K562 (cell line): ENCODE measurements at regions not wholly inside any gene's neighbourhood (a gene's known extent, or its start where the extent isn't known, plus 50 kb on each side); places are given as distances from the start of the nearest gene placed in this dataset.

Source experiments
- ATF7 ChIP-seq: fragments of 450-650 bp; IDR thresholded peaks from 2 replicates; pipeline ENCODE4 v1.7.1; 2014; ENCODE audit warnings: mild to moderate bottlenecking, moderate library complexity
- BMI1 ChIP-seq: fragments of 150-350 bp; IDR thresholded peaks from 2 replicates; pipeline ENCODE4 v1.6.1; 2014; ENCODE audit warnings: low read length
- BRCA1 ChIP-seq, 2 experiments: fragments of 450-650 bp in 1 of 2; sonication (generic) in 1 of 2; formaldehyde crosslinking in 1 of 2; IDR thresholded peaks; 2 replicates each; pipeline versions ENCODE4 v1.5.0 to v1.6.1; 2017 to 2020; ENCODE audit warnings: mild to moderate bottlenecking in 1 of 2, missing genetic modification reagents in 1 of 2
- CHD4 ChIP-seq: fragments of 200-600 bp; sonication (generic); IDR thresholded peaks from 3 replicates; pipeline ENCODE4 v1.6.1; 2012; ENCODE audit warnings: low read depth, mild to moderate bottlenecking, mixed read lengths, low read length, inconsistent platforms; ENCODE audit not compliant: insufficient read depth, insufficient replicate concordance, poor library complexity, severe bottlenecking
- ILF3 ChIP-seq: fragments of 450-650 bp; IDR thresholded peaks from 2 replicates; pipeline ENCODE4 v1.6.1; 2018; ENCODE audit warnings: antibody characterized with exemption, mild to moderate bottlenecking, moderate library complexity, borderline replicate concordance
- POLR2H ChIP-seq: IDR thresholded peaks from 2 replicates; pipeline ENCODE4 v1.6.1; 2016; ENCODE audit warnings: missing genetic modification characterization, low read depth, mild to moderate bottlenecking, control low read depth, missing compliant biosample characterization, moderate library complexity
- RFX7 ChIP-seq: fragments of 250-450 bp; sonication (Bioruptor Pico); IDR thresholded peaks from 2 replicates; pipeline ENCODE4 v1.5.1; 2021; ENCODE audit warnings: mild to moderate bottlenecking
- SIRT6 ChIP-seq: IDR thresholded peaks from one replicate; pipeline ENCODE4 v1.6.1; 2012; ENCODE audit warnings: low read depth, mild to moderate bottlenecking, control low read depth, inconsistent platforms, low read length, moderate library complexity
- SREBF2 ChIP-seq: sonication (generic); formaldehyde crosslinking; IDR thresholded peaks from 2 replicates; pipeline ENCODE4 v1.4.0; 2020; ENCODE audit warnings: mild to moderate bottlenecking, missing genetic modification reagents
- TCFL5 ChIP-seq: fragments of 250-450 bp; sonication (Bioruptor Pico); conservative IDR thresholded peaks from 2 replicates; pipeline ENCODE4 v1.6.1; 2021; ENCODE audit warnings: mild to moderate bottlenecking, moderate library complexity, matching md5 sums
- TF ChIP-seq, protein P1 (sequence below): fragments of 250-450 bp; sonication (Bioruptor Pico); IDR thresholded peaks from 2 replicates; pipeline ENCODE4 v1.5.0; 2021; ENCODE audit warnings: mild to moderate bottlenecking, borderline replicate concordance
- TF ChIP-seq, protein P2 (sequence below): sonication (generic); formaldehyde crosslinking; IDR thresholded peaks from 2 replicates; pipeline ENCODE4 v1.9.0; 2022; ENCODE audit warnings: mild to moderate bottlenecking, missing genetic modification reagents
- TF ChIP-seq, protein P3 (sequence below): IDR thresholded peaks from 2 replicates; pipeline ENCODE4 v1.6.1; 2016; ENCODE audit warnings: missing genetic modification characterization, missing compliant biosample characterization
- TF ChIP-seq, protein P4 (sequence below): sonication (generic); formaldehyde crosslinking; IDR thresholded peaks from 2 replicates; pipeline ENCODE4 v1.9.0; 2022; ENCODE audit warnings: mild to moderate bottlenecking, missing genetic modification reagents
- TF ChIP-seq, protein P5 (sequence below), 2 experiments: fragments of 450-650 bp; IDR thresholded peaks; 2 replicates each; pipeline ENCODE4 v1.6.1; 2016; ENCODE audit warnings: mild to moderate bottlenecking in 2 of 2, borderline replicate concordance in 1 of 2, low read depth in 1 of 2, moderate library complexity in 1 of 2

DNA sequence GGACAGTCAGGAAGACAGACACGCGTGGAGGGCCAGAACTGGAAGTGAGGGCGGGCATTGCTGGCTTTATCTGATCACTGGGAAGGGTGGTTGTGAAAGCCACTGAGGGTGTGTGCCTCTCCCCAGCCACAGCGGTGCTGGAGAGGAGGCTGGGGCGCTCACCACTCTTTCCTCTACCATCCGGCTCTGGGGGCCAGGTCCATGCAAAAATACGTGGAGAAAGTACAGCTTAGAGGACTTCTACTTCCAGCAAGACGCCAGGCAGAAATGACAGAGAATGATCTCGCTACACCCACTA, 148.8 kb upstream of the RPS6KA2 start (continued):
- TF ChIP-seq, protein P1, sequence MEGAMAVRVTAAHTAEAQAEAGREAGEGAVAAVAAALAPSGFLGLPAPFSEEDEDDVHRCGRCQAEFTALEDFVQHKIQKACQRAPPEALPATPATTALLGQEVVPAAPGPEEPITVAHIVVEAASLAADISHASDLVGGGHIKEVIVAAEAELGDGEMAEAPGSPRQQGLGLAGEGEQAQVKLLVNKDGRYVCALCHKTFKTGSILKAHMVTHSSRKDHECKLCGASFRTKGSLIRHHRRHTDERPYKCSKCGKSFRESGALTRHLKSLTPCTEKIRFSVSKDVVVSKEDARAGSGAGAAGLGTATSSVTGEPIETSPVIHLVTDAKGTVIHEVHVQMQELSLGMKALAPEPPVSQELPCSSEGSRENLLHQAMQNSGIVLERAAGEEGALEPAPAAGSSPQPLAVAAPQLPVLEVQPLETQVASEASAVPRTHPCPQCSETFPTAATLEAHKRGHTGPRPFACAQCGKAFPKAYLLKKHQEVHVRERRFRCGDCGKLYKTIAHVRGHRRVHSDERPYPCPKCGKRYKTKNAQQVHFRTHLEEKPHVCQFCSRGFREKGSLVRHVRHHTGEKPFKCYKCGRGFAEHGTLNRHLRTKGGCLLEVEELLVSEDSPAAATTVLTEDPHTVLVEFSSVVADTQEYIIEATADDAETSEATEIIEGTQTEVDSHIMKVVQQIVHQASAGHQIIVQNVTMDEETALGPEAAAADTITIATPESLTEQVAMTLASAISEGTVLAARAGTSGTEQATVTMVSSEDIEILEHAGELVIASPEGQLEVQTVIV: no peak
- TF ChIP-seq SIRT6 (no peak), POLR2H (no peak), CHD4 (no peak), BMI1 (no peak), TCFL5 (no peak), ILF3 (no peak), BRCA1 (IDR thresholded peaks at IDR 0.05) (no peak), BRCA1 (CRISPR knock-in tag; IDR thresholded peaks at IDR 0.05) (no peak), RFX7 (CRISPR knock-in tag) (no peak), SREBF2 (CRISPR knock-in tag) (no peak), ATF7 (no peak)
- TF ChIP-seq, protein P2, sequence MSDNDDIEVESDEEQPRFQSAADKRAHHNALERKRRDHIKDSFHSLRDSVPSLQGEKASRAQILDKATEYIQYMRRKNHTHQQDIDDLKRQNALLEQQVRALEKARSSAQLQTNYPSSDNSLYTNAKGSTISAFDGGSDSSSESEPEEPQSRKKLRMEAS (CRISPR knock-in tag): peak; percentile 6; the same call in 1 of the 2 replicates
- TF ChIP-seq, protein P3, sequence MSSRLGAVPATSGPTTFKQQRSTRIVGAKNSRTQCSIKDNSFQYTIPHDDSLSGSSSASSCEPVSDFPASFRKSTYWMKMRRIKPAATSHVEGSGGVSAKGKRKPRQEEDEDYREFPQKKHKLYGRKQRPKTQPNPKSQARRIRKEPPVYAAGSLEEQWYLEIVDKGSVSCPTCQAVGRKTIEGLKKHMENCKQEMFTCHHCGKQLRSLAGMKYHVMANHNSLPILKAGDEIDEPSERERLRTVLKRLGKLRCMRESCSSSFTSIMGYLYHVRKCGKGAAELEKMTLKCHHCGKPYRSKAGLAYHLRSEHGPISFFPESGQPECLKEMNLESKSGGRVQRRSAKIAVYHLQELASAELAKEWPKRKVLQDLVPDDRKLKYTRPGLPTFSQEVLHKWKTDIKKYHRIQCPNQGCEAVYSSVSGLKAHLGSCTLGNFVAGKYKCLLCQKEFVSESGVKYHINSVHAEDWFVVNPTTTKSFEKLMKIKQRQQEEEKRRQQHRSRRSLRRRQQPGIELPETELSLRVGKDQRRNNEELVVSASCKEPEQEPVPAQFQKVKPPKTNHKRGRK (tag): no peak
- TF ChIP-seq, protein P4, sequence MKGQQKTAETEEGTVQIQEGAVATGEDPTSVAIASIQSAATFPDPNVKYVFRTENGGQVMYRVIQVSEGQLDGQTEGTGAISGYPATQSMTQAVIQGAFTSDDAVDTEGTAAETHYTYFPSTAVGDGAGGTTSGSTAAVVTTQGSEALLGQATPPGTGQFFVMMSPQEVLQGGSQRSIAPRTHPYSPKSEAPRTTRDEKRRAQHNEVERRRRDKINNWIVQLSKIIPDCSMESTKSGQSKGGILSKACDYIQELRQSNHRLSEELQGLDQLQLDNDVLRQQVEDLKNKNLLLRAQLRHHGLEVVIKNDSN (CRISPR knock-in tag): 0 out of 2 replicates have a peak, but pooled peaks have one; percentile 7
- TF ChIP-seq, protein P5, sequence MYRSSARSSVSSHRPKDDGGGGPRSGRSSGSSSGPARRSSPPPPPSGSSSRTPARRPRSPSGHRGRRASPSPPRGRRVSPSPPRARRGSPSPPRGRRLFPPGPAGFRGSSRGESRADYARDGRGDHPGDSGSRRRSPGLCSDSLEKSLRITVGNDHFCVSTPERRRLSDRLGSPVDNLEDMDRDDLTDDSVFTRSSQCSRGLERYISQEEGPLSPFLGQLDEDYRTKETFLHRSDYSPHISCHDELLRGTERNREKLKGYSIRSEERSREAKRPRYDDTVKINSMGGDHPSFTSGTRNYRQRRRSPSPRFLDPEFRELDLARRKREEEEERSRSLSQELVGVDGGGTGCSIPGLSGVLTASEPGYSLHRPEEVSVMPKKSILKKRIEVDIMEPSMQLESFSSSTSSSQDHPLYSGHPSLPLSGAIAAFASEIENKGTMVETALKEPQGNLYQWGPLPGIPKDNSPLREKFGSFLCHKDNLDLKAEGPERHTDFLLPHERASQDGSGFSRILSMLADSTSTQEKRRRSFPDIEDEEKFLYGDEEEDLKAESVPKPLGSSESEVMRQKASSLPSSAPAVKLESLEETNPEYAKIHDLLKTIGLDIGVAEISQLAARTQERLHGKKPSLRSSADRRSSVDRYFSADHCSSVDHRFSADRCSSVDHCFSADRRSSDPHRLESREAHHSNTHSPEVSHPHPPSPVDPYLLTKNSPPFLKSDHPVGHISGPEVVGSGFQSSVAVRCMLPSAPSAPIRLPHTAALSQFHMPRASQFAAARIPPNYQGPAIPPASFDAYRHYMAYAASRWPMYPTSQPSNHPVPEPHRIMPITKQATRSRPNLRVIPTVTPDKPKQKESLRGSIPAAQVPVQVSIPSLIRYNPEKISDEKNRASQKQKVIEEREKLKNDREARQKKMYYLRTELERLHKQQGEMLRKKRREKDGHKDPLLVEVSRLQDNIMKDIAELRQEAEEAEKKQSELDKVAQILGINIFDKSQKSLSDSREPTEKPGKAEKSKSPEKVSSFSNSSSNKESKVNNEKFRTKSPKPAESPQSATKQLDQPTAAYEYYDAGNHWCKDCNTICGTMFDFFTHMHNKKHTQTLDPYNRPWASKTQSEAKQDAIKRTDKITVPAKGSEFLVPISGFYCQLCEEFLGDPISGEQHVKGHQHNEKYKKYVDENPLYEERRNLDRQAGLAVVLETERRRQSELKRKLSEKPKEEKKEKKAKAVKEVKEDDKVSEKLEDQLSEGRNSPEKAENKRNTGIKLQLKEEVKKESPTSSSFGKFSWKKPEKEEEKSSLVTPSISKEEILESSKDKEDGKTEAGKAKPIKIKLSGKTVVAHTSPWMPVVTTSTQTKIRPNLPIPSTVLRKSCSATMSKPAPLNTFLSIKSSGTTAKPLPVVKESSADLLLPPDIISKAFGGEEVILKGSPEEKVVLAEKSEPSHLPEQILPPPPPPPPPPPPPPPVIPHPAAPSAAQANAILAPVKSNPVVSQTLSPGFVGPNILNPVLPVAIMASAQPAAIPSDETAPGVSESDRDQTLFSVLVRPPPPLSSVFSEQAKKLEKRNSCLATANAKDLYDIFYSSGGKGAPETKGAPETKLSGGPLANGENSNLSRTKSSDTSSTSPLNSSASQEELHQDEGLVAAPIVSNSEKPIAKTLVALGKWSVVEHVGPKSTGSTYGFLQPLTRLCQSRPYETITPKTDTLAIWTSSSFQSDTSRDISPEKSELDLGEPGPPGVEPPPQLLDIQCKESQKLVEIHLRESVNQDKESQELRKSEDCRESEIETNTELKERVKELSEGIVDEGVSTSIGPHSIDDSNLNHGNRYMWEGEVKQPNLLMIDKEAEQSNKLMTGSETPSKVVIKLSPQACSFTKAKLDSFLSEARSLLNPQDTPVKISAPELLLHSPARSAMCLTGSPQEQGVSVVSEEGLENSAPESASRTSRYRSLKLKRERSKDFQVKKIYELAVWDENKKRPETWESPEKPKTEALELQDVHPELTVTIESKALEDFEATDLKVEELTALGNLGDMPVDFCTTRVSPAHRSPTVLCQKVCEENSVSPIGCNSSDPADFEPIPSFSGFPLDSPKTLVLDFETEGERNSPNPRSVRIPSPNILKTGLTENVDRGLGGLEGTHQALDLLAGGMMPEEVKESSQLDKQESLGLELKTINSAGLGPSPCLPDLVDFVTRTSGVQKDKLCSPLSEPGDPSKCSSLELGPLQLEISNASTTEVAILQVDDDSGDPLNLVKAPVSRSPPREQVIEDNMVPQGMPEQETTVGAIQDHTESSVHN (IDR thresholded peaks at IDR 0.05; ENCODE audit: borderline replicate concordance in 1 of 2, low read depth in 1 of 2): no peak
